ENCODE measurements at regions not wholly inside any gene's neighbourhood (a gene's known extent, or its start where the extent isn't known, plus 50 kb on each side); places are given as distances from the start of the nearest gene placed in this dataset.

DNA sequence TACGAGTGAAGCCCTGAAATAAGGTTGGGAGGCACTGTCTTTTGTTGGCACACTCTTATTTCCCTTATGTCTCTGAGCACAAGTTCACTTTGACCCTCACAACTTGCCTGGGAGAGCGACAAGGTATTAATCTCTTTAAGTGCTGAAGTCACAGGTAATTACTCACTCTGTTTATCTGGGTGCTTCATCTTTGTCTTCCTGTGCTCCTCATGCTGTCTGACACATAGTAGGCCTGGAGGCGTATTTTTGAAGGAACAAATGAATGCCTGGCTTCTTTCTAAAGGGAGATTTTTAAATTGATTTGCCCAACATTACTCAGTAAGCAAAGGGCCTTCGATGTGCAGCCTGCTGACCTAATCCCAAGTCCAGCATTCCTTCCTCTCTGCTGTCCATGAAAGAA, 507.1 kb upstream of the TNP1 start:
- TF ChIP-seq EZH2 (IDR thresholded peaks at IDR 0.05; ENCODE audit: borderline replicate concordance) (no peak), EZH2phosphoT487 (IDR thresholded peaks at IDR 0.05; ENCODE audit: low read depth, severe bottlenecking, unreplicated experiment) (no peak)
- TF ChIP-seq, protein P1, sequence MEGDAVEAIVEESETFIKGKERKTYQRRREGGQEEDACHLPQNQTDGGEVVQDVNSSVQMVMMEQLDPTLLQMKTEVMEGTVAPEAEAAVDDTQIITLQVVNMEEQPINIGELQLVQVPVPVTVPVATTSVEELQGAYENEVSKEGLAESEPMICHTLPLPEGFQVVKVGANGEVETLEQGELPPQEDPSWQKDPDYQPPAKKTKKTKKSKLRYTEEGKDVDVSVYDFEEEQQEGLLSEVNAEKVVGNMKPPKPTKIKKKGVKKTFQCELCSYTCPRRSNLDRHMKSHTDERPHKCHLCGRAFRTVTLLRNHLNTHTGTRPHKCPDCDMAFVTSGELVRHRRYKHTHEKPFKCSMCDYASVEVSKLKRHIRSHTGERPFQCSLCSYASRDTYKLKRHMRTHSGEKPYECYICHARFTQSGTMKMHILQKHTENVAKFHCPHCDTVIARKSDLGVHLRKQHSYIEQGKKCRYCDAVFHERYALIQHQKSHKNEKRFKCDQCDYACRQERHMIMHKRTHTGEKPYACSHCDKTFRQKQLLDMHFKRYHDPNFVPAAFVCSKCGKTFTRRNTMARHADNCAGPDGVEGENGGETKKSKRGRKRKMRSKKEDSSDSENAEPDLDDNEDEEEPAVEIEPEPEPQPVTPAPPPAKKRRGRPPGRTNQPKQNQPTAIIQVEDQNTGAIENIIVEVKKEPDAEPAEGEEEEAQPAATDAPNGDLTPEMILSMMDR (IDR thresholded peaks at IDR 0.05; ENCODE audit: poor library complexity), result no peak
